HCEC 1CT (cell line): ENCODE measurements at regions not wholly inside any gene's neighbourhood (a gene's known extent, or its start where the extent isn't known, plus 50 kb on each side); places are given as distances from the start of the nearest gene placed in this dataset.

Source experiments
- DNase-seq: peaks from one replicate; pipeline ENCODE4 v3.0.0-alpha.2; 2017

DNA sequence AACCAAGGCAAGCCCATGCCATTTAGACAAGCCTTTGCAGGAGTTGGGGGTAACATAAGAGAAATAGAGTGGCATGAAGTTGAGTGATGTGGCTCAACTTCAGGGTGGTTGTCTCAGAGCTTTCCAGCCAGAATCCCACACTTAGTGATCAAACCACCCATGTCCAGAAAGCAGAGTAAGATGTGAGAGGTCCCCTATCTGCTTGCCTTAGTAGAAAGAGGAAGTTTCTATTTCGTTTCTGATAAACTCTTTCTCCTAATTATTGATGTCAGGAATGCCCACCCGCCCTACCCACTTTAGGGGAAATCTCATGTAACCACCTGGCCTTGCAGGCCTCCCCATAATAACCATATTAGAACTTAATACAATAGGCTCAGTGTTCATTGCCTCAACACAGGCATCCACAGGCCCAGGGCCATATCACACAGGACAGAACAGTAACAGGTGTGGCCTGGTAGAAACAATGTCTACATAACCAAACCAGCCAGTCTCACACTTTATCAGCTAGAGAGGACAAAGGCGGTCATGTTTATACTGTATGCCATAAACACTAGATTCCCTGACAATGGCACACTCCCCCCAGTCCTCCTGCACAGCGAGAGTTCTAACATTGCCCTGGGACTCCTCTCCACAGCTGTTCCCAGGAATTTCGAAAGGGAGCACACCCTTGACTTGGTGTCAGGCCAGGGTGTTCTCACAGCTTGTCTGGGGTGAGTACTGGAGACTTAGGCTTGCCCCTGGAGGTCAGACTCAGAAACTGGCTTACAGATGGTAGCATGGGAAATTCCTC is 364.4 kb downstream of the CXCL12 start:
- no peak for DNase-seq

DNA sequence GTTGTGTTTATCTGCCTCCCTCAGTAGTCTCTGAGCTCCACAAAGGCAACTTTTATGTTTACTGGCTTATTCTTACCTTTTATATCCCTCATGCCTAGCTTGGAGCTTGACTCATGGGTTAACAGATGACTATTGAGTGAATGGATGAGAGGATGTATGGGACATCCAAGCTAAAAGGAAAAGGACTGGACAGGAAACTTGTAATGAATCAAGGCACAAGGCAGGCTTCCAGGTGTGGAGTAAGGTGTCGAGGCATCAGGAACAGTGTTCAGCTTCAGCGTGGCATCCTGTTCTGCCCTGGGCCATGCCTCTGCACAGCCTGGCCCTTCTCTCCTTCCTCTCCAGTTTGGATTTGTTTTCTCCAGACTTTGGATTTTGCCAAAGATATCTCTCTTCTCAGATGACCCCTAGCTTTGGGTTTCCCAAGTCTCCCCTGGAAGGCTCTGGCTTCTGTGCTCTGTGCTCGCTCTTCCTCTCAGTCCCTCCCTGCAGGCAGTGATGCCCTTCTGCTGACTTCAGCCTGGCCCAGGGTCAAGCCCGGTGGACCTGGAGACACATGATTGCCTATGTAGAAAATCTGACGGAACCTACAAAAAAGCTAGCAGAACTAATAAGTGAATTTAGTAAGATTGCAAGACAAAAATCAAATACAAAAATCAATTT is 367.3 kb downstream of the CXCL12 start:
- DNase-seq, result no peak

DNA sequence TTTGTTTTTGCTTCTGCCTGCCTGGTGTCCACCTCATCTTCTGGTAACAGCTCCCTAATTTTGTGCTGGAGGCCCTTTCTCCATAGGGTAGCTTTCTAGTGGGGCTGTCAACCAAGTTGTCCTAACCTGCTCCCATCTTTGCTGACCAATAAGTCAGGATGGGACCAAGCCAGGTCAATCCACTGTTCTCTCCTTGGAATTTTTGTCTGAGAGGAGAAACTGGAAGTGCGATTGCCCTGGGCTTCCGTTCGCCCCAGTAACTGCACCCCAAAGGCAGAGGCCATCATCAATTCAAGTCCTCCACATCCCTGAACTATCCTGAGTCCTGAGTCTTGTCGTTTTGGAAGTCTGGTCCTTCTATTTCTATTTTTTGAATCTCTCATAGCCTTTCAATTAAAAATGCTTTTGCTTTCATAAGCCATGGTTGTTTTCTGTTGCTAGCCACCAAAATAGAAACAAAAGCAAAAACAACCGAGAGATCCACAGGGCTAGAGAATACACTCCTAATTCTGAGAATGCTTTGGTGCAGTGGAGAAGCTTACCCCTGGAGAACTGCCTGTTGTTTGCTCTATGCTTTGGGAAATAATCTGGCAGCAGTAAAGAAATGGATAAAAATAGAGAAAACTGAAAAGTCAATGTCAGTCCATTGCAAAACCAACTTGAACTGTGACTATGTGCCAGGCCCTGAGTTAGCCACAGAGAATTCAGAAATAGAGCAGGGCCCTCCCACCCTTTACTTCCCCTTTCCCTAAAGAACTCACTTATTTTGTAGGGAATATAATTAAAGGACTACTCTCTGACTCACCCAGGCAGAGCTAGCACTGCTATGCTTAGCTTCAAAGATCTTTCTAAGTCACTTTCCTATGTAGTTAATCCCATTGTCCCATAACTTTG is 368.1 kb downstream of the CXCL12 start:
- no peak for DNase-seq

DNA sequence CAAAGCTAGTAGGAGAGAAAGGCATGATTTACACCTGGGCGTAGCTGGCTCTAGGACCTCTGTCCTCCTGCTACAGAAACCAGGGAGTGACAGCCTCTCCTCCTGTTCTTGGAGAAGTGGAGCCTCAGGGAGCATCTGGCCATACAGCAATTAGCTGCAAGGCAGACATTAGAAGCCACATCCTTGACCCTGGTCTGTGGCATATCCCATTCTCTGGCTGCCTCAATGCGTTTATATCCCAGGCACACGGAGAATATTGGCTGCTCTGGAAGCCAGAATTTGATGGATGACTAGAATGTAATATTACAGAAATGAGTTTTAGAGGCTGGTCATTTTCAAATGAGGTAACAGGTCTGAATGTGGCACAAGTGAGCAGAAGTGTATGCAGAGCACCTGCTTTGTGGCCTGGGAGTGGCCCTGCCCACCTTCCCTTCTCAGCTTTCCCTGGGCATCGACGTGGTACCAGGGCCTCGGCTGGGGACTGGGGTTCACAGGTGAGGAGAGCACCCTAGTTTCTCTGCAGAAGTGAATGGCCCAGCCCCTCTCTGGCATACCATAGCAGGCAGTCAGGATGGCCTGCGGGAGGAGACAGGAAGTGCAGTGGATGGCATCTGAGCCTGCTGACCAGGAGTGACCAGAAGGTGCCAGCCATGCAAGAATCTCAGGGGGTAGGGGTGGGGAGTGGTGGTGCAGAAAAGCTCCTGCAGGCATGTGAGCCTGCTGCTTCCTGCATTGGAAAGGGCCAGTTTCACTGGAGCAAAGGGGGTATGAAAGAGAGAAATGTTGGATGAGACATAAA is 367.2 kb upstream of the ZNF32 start:
- no peak for DNase-seq

DNA sequence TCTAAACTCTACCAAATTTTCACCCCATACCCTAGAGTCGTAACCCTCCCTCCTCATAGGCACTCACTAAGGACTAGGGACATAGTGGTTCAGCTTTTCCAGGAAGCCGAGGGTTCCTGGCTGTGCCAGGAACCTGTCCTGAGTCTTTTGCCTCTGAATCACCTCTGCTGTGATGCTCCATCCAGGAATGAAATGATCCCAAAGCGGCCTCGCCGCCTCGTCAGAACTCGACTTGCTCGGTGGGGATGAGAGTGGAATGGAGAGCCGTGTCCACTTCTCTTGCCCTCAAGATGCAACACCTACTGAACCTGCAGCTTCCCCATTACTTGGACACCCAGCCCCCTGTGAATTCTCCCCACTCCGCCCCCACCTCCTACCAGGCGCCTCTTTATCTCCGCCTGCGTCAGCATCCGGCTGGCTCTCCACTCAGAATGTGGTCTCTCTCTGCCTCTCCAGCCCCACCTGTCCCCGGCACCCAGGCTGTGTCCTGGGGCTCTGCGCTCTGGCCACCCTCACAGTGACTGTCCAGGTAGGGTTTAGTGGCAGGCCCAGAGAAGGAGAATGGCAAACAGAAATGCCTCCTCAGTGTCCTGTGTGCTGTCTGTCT is 366.1 kb upstream of the ZNF32 start:
- no peak for DNase-seq

DNA sequence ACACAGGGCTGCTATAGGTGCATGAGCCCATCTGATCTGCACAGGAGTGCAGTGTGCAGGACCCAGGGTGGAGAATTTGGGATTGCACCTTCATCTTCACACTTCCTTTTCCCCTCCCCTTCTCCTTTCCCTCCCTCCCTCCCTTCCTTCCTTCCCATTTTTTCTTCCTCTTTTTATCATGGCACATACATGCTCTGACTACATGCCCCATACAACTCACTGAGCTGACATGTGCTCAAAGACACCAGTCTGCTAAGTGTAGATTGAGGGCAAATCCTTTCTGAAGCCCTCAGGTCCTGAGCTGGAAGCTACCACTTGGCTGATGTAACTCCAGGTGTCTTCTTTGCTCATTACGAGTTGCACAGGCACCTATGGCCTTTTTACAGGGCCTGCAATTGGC is 365.3 kb upstream of the ZNF32 start:
- DNase-seq, result no peak

DNA sequence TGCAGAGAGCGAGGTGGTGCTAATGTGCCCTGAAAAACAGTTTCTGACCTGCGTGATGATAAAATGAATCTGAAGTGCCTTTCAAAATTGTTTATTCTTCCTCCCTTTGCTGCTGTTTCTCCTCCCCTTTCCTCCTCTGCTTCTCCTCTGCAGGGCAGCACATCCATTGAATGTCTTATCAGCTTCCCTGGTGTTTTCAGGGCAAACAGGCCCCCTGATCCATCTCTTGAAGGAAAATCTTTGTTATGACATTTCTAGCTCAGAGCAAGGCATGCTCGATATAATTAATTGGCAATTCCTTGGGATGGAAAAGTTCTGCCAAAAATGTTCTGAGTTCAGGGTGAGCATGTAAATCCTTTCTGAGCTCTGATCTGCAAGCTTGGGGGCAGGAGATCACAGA is 364.2 kb upstream of the ZNF32 start:
- no peak for DNase-seq

DNA sequence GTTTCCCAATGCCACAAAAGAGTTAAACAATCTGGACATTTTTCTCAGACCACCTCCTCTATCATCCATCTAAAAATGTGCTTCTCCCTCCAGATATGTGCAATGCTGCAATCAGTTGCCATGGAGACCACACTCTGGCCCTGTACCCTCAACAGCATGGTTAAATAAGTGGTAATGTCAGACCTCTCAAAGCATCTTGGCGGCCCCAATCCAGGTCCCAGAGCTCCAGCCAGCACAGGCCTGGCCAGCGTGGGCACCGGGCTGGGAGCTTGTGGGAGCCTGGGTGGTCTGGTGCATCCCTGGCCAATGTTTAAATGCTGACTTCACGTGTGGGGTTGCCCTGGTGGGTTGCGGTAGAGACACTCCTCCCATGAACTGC is 362.9 kb upstream of the ZNF32 start:
- no peak for DNase-seq

DNA sequence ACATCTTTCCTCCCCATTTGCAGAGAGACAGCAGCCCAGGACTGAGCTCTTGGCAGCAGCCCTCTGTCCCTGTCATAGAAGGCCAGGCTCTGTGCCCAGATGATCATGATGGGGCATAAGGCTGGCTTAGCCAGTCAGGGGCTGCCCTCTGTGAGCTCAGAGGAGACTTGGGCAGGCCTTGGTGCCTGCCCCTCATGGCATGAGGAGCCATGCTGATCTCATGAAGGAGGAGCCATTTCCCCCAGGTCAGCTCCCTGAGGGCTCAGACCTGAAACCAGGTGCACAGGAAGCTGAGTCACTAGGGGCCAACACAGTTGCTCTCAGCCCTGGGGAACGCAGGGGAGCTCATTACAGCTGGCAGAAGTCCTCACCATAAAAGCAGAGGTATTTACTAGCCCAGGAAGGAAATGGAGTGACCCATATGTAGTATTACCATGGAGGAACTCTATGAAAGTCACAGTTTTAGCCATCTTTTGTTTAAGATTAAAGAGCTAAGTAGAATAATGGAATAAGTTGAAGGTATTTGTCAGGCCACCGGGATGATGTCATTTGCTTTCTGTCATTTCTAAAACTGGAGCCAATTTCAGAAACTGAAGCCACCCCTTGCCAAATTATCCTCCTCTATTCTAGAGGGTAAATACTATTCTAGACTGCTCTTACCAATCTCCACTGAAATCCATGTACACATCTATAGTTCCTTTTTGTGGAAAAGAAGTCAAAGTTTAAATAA is 362.4 kb upstream of the ZNF32 start:
- DNase-seq, result no peak

DNA sequence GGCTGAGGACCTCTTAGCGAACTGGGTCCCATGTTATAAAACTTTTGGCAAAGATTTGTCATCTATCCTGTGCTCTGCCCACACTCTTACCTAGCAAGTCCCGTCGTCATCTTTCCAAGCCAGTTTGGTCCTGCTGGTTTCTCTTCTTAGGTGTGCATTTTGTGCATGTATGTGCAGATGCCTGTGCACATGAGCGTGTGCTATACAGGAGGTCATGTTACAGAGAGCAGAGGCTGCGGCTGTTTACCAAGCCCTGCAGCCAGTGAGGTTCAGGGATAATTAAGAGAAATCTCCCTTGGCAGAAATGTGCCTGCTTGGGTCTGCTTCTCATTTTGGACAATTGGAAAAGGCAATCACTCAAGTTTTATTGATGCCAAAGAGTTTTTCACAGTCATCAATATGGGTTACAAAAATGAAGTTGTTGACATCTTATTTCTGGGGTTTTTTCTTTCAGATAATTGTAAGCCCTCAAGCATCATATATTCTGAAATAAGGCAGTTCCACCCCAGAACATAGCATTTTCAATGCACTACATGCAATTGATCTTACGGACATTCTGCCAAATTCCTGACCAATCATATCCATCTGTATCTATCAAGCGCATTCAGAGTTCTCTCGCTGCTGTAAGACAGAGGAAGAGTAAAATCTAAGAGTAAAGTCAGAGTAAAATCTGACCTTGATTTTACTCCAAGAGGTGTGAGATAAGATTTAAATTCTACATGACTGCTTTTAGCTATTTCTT is 361.4 kb upstream of the ZNF32 start:
- DNase-seq, result no peak

DNA sequence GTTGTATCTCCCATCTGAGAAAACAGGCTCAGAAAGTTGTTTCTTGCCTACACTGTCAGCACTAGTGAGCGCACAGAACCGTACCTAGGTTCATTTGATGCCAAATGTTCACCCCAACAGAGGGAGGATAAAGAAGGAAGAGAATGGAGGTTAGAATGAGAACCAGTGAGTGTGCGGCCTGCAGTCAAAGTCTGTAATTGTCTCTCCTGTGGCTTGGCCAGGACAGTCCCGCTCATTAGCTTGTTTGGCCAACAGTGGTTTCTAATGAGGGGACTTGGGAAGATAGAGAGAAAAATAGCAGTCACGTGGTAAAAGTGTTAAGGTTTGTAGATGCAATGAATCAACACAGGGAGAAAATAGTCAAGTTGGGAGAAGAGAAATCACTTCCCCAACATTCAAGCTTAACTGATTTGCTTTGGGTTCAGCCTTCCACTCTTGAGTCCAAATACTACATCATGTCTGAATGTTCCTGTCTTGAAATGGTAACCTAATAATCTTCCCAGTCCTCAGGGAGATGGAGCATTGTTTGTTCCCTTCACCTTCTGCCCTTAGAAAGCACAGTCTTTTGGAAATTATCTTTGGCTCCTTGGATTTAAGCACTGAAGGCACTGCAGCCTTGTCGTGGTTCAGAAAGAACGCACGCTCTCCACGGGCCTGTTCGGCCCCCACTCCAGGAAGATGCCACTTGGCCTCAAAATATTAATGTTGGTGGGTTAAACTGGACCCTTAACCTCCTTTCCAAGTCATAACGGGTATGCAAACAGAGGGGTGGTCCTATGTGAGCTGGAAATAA is 360.4 kb upstream of the ZNF32 start:
- DNase-seq, result no peak

DNA sequence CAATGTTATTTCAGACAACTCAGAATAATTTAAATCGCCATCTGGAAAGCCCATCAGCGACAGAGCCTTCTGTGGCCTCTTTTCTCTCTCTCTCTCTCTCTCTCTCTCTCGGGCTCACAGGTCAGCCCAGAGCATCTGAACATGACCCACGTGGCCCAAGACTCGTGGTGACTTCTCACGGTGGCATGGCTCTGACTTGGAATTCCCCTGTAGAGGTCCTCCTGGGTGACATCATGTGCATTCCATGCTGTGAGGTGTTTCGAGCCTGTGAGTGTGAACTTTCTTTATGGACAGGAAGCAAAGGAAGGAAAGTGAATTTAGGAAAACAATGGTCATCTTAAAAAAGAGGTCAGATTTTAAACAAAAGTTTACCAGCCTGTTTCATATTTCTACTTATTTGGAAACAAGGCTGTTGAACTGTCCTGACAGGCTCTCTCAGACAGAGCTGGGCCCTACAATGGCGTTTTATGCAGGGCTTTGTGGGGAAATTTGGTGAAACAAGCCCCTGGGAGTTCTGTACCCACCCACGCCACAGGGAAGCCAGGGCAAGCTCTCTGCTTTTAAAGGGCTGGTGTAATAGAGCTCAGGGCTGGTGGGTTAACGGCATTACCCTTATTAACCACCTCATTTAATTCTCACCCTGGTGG is 359.7 kb upstream of the ZNF32 start:
- no peak for DNase-seq

DNA sequence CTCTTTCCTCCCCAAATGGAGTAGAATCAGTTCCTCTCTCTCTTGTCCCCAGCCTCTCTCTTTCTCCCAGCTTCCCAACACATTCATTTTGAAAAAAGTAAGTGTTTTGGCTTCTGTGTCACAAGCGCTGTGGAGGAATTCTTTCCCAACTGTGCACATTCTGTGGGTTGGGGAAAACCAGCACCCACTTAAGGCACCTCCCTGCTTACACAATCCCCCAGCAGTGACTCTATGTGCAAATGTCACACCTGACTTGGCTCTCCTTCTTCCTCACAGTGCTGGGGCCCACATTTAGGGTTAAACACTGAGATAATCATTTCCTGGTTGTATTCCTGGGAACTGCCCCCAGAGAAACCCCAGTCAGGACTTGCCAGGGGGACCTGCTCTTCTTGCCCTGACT is 358.1 kb upstream of the ZNF32 start:
- no peak for DNase-seq

DNA sequence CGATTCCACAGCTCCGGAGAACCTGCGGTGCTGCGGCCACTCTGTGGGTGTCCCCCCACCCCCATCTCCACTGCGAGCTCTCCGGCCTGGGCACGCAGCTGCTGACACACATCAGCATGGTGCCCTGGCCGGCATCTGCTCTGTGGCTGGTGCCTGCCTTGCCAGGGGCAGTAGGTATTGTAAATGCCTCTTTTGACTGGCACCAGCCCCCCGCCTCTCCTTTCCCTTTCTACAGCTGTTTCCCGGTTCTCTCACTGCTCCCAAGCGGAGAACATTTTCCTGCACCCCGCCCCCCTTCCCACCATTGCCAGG is 357.1 kb upstream of the ZNF32 start:
- DNase-seq, result no peak

DNA sequence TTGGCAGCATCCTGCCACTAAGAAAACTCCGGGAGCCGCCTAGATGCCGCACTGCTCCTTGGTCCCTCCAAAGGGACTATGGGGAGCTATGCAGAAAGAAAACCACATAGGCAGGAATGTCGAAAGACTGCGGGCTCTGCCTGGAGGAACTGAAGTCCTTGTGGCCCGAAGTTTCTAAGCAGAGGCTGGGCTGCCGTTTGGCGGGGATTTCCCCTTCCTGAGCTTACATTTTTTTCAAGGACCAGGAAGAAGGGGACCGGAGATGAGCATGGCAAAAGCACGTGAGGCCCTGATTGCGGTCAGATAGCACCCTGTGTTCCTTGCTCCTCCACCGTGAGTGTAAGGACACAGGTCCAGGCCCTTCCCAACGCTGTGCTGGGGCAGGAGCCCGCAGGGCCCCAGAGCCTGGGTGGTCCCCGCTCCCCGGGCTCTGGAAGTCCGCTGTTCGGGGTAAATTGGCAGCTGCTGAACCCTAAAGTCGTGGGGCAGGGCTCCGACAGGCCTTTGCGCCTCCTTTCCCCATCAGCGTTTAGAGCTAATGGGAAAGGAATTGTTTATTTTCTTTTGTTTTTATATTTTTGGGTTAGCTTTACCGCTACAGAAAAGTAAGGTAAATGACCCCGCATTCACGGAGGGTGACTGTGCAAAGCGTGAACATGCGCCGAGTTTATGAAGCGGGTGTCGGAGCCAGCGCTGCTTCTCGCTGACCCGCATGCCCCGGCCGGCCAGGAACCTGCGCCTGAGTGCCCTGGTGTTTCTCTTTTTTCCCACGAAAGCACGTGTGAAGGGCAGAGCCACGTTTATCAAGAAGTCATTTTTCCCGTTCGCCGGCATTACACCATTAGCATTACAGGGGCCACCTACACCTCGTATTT is 356.5 kb upstream of the ZNF32 start:
- no peak for DNase-seq

DNA sequence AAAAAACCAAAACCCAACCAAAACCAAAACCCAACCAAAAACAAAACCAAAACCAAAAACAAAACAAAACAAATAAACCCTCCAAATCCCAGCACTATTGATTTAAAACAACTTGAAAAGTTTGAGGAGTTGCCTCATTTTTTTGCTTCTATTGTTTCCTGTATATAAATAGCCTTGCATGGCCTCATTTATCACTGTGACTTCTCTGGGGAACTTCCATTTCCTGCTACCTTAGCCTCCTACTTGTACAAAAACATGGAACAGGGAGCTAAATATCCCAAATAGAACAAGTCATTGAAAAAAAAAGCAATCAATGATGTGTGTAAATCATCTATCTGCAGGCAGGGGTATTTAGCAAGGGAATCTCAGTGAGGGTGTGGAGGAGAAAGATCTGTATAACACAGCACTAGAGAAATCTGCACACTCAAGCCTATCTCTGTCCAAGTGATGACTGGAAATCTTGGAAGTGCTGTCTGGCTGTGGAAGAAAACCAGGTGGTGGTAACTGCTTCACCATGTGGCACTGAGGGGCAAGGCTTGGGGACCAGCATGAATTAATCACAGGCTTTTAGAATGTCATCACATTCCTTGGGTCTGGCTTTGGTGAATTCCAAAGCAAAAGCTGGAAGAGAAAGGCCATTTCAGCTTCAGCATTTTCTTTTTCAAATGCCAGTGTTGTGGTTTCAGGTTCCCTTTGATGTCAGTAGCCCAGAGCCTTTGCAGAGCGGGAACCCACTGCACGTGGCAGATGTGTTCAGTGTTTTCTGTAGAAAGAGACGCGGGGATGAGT is 349.5 kb upstream of the ZNF32 start:
- DNase-seq, result no peak

DNA sequence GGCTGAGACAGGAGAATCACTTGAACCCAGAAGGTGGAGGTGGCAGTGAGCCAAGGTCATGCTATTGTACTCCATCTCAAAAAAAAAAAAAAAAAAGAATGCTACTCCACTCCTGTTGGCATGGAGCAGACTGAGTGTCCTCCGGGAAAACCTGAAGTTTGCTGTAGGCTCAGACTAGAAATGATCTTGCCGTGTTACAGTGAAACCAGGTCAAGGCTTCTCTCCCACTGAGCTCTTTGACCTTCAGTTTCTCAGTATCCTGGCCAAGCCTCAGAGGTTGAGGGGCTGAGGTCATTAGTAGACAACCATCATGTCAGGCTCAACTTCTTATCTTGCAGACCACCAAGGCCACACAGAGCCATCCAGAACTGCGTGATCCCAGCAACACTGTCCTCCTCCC is 348.6 kb upstream of the ZNF32 start:
- DNase-seq, result no peak

DNA sequence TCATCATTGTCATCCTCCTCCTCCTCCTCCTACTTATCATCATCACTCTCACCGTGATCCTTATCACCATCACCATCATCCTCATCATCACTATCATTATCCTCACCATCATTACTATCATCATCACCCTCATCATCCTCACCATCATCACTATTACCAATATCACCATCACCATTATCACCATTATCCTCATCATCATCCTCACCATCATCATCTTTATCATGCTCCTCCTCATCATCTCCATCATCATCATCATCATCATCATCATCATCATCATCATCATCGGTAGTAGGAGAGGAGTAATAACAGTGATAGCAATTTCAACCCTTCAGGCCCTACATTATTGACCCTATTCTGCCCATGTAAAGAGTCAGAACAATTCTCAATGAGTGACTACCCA is 345.9 kb upstream of the ZNF32 start:
- no peak for DNase-seq
